ENCODE measurements at regions not wholly inside any gene's neighbourhood (a gene's known extent, or its start where the extent isn't known, plus 50 kb on each side); places are given as distances from the start of the nearest gene placed in this dataset.

DNA sequence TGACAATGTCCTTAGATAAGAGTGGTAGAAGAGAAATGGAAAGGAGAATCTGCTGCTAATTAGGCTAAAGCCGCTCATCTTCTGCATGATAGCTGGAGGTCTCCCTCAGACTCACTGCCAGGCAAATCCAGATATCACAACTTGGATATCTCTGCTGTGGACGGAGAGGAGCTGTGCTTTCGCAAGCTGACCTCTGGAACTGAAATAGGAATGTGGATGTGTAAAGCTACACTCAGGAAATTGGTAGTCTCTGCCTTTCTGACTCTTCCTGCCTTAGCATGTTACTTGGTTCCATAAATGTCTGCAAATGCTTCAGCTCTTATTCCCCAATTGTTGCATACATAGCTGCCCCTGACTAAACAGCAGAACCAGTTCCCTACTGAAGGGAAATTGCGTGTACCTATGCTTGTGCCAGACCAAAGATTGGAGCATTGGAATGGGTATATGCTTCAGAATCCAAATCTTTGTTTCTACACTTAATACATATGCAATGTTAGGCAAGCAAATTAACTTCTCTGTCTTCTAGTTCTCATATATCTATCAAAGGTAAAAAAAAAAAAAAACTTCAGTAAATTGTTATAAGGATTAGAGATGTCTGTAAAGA lies 74.7 kb upstream of the ROBO2 start:
- TF ChIP-seq, protein P1, sequence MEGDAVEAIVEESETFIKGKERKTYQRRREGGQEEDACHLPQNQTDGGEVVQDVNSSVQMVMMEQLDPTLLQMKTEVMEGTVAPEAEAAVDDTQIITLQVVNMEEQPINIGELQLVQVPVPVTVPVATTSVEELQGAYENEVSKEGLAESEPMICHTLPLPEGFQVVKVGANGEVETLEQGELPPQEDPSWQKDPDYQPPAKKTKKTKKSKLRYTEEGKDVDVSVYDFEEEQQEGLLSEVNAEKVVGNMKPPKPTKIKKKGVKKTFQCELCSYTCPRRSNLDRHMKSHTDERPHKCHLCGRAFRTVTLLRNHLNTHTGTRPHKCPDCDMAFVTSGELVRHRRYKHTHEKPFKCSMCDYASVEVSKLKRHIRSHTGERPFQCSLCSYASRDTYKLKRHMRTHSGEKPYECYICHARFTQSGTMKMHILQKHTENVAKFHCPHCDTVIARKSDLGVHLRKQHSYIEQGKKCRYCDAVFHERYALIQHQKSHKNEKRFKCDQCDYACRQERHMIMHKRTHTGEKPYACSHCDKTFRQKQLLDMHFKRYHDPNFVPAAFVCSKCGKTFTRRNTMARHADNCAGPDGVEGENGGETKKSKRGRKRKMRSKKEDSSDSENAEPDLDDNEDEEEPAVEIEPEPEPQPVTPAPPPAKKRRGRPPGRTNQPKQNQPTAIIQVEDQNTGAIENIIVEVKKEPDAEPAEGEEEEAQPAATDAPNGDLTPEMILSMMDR (IDR thresholded peaks at IDR 0.05; ENCODE audit: low read depth, low read length), result no peak
- no peak for TF ChIP-seq EZH2phosphoT487 (IDR thresholded peaks at IDR 0.05; ENCODE audit: low read depth)

All from OCI-LY3 (cell line).